PFSK-1 (cell line): ENCODE measurements at regions not wholly inside any gene's neighbourhood (a gene's known extent, or its start where the extent isn't known, plus 50 kb on each side); places are given as distances from the start of the nearest gene placed in this dataset.

Source experiments
- FOXP2 ChIP-seq: optimal IDR thresholded peaks from 2 replicates; pipeline ENCODE3; 2011; ENCODE audit warnings: borderline replicate concordance, control low read depth, inconsistent platforms; ENCODE audit not compliant: insufficient read depth; ENCODE audit errors: extremely low read length, extremely low read depth
- POLR2AphosphoS5 ChIP-seq: IDR thresholded peaks from 2 replicates; pipeline ENCODE4 v1.6.1; 2012; ENCODE audit warnings: low read depth, mild to moderate bottlenecking, control low read depth, low read length, moderate library complexity
- SIN3A ChIP-seq: IDR thresholded peaks from 2 replicates; pipeline ENCODE4 v1.6.1; 2012; ENCODE audit warnings: mild to moderate bottlenecking, low read length, moderate library complexity, borderline replicate concordance; ENCODE audit not compliant: insufficient read depth
- TAF1 ChIP-seq: IDR thresholded peaks from 2 replicates; pipeline ENCODE4 v1.6.1; 2012; ENCODE audit warnings: low read length, control low read depth, borderline replicate concordance; ENCODE audit not compliant: insufficient read depth
- TF ChIP-seq, protein P1 (sequence below), 2 experiments: IDR thresholded peaks; 2 replicates each; pipeline versions ENCODE4 v1.6.1 to v1.8.0; 2011 to 2012; ENCODE audit warnings: low read depth in 2 of 2, low read length in 2 of 2, control low read depth in 1 of 2, inconsistent platforms in 1 of 2, mild to moderate bottlenecking in 1 of 2, moderate library complexity in 1 of 2; ENCODE audit not compliant: insufficient read depth in 1 of 2

DNA sequence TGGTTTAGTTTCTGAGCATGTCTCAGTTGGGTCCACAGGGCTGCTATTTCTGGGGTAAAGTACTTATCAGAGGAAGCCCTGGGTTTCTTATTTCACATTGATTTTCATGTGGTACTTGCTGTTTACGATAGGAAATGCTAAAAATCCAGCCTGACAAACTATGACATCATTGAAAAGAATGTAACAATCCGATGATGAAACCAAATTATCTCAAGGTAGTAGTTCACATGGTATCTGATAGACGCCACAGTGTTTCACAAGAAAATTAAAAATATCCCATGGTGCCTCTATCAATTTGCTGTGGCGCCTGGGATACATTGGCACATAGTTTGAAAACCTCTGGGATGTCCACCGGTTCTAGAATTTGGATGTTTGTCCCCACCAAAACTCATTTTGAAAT is 418.9 kb upstream of the RPS6KA3 start:
- no peak for TF ChIP-seq SIN3A
- no peak for TF ChIP-seq FOXP2
- TF ChIP-seq TAF1, result no peak
- TF ChIP-seq POLR2AphosphoS5, result no peak
- TF ChIP-seq, protein P1, sequence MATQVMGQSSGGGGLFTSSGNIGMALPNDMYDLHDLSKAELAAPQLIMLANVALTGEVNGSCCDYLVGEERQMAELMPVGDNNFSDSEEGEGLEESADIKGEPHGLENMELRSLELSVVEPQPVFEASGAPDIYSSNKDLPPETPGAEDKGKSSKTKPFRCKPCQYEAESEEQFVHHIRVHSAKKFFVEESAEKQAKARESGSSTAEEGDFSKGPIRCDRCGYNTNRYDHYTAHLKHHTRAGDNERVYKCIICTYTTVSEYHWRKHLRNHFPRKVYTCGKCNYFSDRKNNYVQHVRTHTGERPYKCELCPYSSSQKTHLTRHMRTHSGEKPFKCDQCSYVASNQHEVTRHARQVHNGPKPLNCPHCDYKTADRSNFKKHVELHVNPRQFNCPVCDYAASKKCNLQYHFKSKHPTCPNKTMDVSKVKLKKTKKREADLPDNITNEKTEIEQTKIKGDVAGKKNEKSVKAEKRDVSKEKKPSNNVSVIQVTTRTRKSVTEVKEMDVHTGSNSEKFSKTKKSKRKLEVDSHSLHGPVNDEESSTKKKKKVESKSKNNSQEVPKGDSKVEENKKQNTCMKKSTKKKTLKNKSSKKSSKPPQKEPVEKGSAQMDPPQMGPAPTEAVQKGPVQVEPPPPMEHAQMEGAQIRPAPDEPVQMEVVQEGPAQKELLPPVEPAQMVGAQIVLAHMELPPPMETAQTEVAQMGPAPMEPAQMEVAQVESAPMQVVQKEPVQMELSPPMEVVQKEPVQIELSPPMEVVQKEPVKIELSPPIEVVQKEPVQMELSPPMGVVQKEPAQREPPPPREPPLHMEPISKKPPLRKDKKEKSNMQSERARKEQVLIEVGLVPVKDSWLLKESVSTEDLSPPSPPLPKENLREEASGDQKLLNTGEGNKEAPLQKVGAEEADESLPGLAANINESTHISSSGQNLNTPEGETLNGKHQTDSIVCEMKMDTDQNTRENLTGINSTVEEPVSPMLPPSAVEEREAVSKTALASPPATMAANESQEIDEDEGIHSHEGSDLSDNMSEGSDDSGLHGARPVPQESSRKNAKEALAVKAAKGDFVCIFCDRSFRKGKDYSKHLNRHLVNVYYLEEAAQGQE (IDR thresholded peaks at IDR 0.05; ENCODE audit: insufficient read depth in 1 of 2, low read depth in 2 of 2, low read length in 2 of 2), result no peak

DNA sequence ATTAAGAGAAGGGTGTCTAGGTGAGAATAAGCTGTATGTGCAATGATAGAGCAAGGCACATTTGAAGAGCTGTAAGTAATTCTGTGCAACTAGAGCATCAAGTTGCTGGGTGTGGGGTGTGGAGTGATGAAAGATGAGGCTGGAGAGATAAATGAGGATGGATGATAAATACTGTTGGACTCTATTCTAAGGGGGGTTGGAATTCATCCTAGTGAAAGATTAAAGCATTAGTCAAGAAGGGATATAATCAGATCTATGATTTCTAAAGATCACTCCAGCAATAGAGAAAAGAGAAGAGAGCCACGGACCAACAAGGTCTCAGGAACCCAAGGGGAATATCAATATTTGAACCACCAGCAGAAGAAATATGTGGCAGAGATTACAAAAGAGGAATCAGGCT is 415.0 kb upstream of the RPS6KA3 start:
- TF ChIP-seq, protein P1 (IDR thresholded peaks at IDR 0.05; ENCODE audit: insufficient read depth in 1 of 2, low read depth in 2 of 2, low read length in 2 of 2), result no peak
- TF ChIP-seq SIN3A, result no peak
- no peak for TF ChIP-seq FOXP2
- no peak for TF ChIP-seq TAF1
- TF ChIP-seq POLR2AphosphoS5, result no peak

DNA sequence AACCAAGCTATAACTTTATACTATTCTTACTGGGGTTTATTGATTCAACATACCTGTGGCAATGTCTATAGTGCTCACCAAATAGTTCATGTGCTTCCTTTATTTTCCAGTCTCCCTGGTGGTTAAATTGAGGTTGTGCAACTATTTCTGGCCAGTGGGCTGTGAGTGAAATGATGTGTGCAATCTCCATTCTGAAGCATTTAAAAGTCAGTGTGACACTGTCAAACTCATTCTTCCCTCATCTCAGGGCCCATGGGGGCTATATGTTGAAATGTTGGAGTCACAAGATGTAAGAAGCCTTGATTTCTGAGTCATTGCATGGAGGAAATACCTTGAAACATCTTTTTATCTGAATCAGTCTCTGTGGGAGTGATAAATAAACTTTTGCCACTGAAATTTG is 414.3 kb upstream of the RPS6KA3 start:
- no peak for TF ChIP-seq FOXP2
- no peak for TF ChIP-seq POLR2AphosphoS5
- TF ChIP-seq TAF1, result no peak
- TF ChIP-seq, protein P1 (IDR thresholded peaks at IDR 0.05; ENCODE audit: insufficient read depth in 1 of 2, low read depth in 2 of 2, low read length in 2 of 2), result no peak
- no peak for TF ChIP-seq SIN3A

DNA sequence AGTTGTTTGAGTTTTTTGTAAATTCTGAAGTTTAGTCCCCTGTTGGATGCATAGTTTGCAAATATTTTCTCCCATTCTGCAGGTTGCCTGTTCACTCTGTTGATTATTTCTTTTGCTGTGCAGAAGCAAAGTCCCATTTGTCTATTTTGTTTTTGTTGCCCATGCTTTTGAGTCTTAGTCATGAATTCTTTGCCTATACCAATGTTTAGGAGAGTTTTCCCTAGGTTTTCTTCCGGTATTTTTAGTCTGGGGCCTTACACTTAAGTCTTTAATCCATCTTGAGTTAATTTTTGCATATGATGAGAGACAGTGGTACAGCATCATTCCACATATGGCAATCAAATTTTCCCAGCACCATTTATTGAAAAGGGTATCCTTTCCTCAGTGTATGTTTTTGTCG is 405.8 kb upstream of the RPS6KA3 start:
- TF ChIP-seq SIN3A (no peak), FOXP2 (no peak), TAF1 (no peak), POLR2AphosphoS5 (no peak)
- TF ChIP-seq, protein P1 (IDR thresholded peaks at IDR 0.05; ENCODE audit: insufficient read depth in 1 of 2, low read depth in 2 of 2, low read length in 2 of 2), result no peak

DNA sequence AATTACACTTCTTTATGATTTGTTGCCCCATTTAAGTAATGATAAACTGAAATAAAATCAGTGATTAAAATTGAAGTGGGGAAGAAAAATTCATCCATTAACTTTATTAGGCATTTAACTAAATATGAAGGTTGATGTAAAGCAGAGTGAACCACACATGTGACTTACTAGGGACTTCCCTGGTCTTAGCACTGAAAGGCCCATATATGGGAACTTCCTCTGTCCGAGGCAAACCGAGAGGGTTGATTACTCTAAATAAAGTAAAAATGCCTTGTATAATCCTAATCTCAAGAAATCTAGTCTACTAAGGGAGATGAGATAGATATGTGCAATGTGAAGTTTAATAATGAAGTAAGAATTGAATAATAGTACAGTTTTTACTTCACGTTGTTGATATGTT is 403.9 kb upstream of the RPS6KA3 start:
- TF ChIP-seq, protein P1 (IDR thresholded peaks at IDR 0.05; ENCODE audit: insufficient read depth in 1 of 2, low read depth in 2 of 2, low read length in 2 of 2), result no peak
